ENCODE measurements at regions not wholly inside any gene's neighbourhood (a gene's known extent, or its start where the extent isn't known, plus 50 kb on each side); places are given as distances from the start of the nearest gene placed in this dataset.

DNA sequence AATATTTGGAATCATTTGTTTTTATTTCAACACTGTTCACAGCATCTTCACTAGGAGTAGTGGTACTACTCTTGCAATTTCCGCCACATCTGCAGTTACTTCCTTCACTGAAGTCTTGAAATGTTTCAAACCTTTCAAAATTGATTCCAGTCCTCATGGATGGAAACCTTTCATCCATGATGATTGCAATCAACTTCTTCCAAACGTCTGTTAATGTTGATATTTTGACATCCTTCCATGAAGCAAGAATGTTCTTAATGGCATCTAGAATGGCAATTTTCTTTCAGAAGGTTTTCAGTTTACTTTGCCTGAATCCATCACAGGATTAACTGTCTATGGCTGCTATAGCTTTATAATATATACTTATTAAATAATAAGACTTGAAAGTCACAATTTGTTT, 736.8 kb upstream of the CA10 start:
- in situ Hi-C loops (cut with MboI; ENCODE audit: low sequenced_read_pairs) = no loop called here
- DNase-seq (no peak), ATAC-seq (ENCODE audit: low read depth) (no peak)
- WGBS, 2 experiments (ENCODE audit: extremely low coverage in 2 of 2, insufficient read length in 1 of 2) = no CpG with 5 or more reads among the region's 2 CpGs
- no peak overlapping the region for H2BK120ac ChIP-seq (ENCODE audit: low read depth, low read length)
- no peaks in the 10 kb centered on the region for H3K27me3 ChIP-seq (ENCODE audit: control insufficient read depth, insufficient read depth, low read length)
- H2AK9ac ChIP-seq (replicated peaks; ENCODE audit: low read depth, low read length, poor library complexity) = no peak overlapping the region
- BruUV-seq (replicated peaks) = no TSS peak
- TF ChIP-seq SMC3 (IDR thresholded peaks at IDR 0.05; ENCODE audit: low read depth, low read length) = no peak
- TF ChIP-seq, protein P1, sequence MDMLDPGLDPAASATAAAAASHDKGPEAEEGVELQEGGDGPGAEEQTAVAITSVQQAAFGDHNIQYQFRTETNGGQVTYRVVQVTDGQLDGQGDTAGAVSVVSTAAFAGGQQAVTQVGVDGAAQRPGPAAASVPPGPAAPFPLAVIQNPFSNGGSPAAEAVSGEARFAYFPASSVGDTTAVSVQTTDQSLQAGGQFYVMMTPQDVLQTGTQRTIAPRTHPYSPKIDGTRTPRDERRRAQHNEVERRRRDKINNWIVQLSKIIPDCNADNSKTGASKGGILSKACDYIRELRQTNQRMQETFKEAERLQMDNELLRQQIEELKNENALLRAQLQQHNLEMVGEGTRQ (IDR thresholded peaks at IDR 0.05; ENCODE audit: low read depth, low read length) = no peak
- TF ChIP-seq CEBPB (IDR thresholded peaks at IDR 0.05; ENCODE audit: low read depth, low read length) = no peak
- TF ChIP-seq FOS (IDR thresholded peaks at IDR 0.05; ENCODE audit: low read depth, low read length) = no peak
- no peak for TF ChIP-seq MAFK (IDR thresholded peaks at IDR 0.05; ENCODE audit: low read depth, low read length)
- TF ChIP-seq RFX5 (IDR thresholded peaks at IDR 0.05; ENCODE audit: low read depth, low read length) = no peak
- no peak for TF ChIP-seq CHD1 (IDR thresholded peaks at IDR 0.05; ENCODE audit: low read depth, low read length)
- TF ChIP-seq, protein P2, sequence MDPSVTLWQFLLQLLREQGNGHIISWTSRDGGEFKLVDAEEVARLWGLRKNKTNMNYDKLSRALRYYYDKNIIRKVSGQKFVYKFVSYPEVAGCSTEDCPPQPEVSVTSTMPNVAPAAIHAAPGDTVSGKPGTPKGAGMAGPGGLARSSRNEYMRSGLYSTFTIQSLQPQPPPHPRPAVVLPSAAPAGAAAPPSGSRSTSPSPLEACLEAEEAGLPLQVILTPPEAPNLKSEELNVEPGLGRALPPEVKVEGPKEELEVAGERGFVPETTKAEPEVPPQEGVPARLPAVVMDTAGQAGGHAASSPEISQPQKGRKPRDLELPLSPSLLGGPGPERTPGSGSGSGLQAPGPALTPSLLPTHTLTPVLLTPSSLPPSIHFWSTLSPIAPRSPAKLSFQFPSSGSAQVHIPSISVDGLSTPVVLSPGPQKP (IDR thresholded peaks at IDR 0.05; ENCODE audit: borderline replicate concordance, low read depth, low read length) = no peak
- TF ChIP-seq RAD21 (IDR thresholded peaks at IDR 0.05; ENCODE audit: low read length) = no peak
- no peak for TF ChIP-seq MAZ (IDR thresholded peaks at IDR 0.05; ENCODE audit: borderline replicate concordance, low read depth, low read length)
- TF ChIP-seq, protein P3, sequence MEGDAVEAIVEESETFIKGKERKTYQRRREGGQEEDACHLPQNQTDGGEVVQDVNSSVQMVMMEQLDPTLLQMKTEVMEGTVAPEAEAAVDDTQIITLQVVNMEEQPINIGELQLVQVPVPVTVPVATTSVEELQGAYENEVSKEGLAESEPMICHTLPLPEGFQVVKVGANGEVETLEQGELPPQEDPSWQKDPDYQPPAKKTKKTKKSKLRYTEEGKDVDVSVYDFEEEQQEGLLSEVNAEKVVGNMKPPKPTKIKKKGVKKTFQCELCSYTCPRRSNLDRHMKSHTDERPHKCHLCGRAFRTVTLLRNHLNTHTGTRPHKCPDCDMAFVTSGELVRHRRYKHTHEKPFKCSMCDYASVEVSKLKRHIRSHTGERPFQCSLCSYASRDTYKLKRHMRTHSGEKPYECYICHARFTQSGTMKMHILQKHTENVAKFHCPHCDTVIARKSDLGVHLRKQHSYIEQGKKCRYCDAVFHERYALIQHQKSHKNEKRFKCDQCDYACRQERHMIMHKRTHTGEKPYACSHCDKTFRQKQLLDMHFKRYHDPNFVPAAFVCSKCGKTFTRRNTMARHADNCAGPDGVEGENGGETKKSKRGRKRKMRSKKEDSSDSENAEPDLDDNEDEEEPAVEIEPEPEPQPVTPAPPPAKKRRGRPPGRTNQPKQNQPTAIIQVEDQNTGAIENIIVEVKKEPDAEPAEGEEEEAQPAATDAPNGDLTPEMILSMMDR (conservative IDR thresholded peaks at IDR 0.05; ENCODE audit: low read depth, low read length) = no peak
- TF ChIP-seq BHLHE40 (IDR thresholded peaks at IDR 0.05; ENCODE audit: low read depth, low read length) = no peak
- TF ChIP-seq MXI1 (IDR thresholded peaks at IDR 0.05; ENCODE audit: borderline replicate concordance, low read depth, low read length) = no peak
- no peak for TF ChIP-seq NFE2L2 (IDR thresholded peaks at IDR 0.05; ENCODE audit: low read depth, low read length)
- no peak for TF ChIP-seq POLR2A (IDR thresholded peaks at IDR 0.05; ENCODE audit: low read depth, low read length)
- TF ChIP-seq RCOR1 (IDR thresholded peaks at IDR 0.05; ENCODE audit: insufficient replicate concordance, low read length) = no peak
- no peak overlapping the region for H2BK20ac ChIP-seq (ENCODE audit: low read depth, low read length)
- H3K23ac ChIP-seq (ENCODE audit: low read depth, low read length) = no peak overlapping the region
- no peak overlapping the region for H2AFZ ChIP-seq (replicated peaks; ENCODE audit: low read length, poor library complexity)
- H4K20me1 ChIP-seq (ENCODE audit: insufficient read depth, low read length) = no peaks in the 10 kb centered on the region
- no peak overlapping the region for H4K91ac ChIP-seq (ENCODE audit: insufficient read depth, low read depth, low read length)
- H3K9ac ChIP-seq (ENCODE audit: low read depth, low read length) = no peak overlapping the region
- dilution Hi-C loops (cut with HindIII; ENCODE audit: low sequenced_read_pairs, unreplicated experiment) = no loop called here
- H3K36me3 ChIP-seq (ENCODE audit: control insufficient read depth, insufficient read depth, low read length) = no peaks in the 10 kb centered on the region
- H3K4me1 ChIP-seq (ENCODE audit: control insufficient read depth, insufficient read depth, low read length) = no peaks in the 10 kb centered on the region
- ChIA-PET POLR2A (ENCODE audit: unreplicated experiment) (no interaction called here), CTCF (interaction anchor here (0.5 kb wide), 1 partner anchor 1033 kb away, joined by 5 read pairs; no protein-coding TSS in a partner anchor)
- H3K4me3 ChIP-seq (ENCODE audit: insufficient read depth, low read depth, low read length) = no peak overlapping the region
- no peaks in the 10 kb centered on the region for H3K79me1 ChIP-seq (ENCODE audit: low read depth in 1 of 2, low read length in 2 of 2)
- H3K27ac ChIP-seq (ENCODE audit: insufficient read depth, low read length) = no peak overlapping the region
- H3K9me1 ChIP-seq (ENCODE audit: insufficient read depth, low read length) = no peaks in the 10 kb centered on the region
- no peak overlapping the region for H2AK5ac ChIP-seq (ENCODE audit: low read depth, low read length)
- H3K14ac ChIP-seq (replicated peaks; ENCODE audit: low read depth, low read length) = no peak overlapping the region
- no peak overlapping the region for H4K8ac ChIP-seq (ENCODE audit: low read depth in 2 of 2, low read length in 2 of 2)
- intact Hi-C loops (cut with micrococcal nuclease) = no loop called here
- no peak overlapping the region for H3K18ac ChIP-seq (ENCODE audit: low read depth, low read length)
- no peak overlapping the region for H4K5ac ChIP-seq (ENCODE audit: low read depth, low read length)
- no peak overlapping the region for H3K4me2 ChIP-seq (ENCODE audit: low read depth, low read length)
- H2BK5ac ChIP-seq (ENCODE audit: low read depth, low read length, poor library complexity, severe bottlenecking) = no peak overlapping the region
- no peak overlapping the region for H3K56ac ChIP-seq (ENCODE audit: extremely low read depth, insufficient read depth, low read length)
- no peak overlapping the region for H2BK15ac ChIP-seq (ENCODE audit: low read depth, low read length)
- peaks cover 2% of the 10 kb centered on the region; the same call in 1 of the 2 replicates for H3K9me3 ChIP-seq (ENCODE audit: control insufficient read depth, insufficient read depth, low read length)
- H3K4ac ChIP-seq (ENCODE audit: low read depth, low read length) = no peak overlapping the region

Measured in IMR-90 (cell line).